AML-193 (cell line): ENCODE measurements at regions not wholly inside any gene's neighbourhood (a gene's known extent, or its start where the extent isn't known, plus 50 kb on each side); places are given as distances from the start of the nearest gene placed in this dataset.
"Not testable (repeated sequence)": the region's sequence is repeated elsewhere in the genome, so short reads cannot be mapped to it uniquely, and the experiment has no call there.

Experiments
- DNase-seq, 2 experiments: peaks; one replicate each; lab custom pipeline; 2025; lab: John Stamatoyannopoulos, UW

GRCh38 chr5:96483878-96484277, 50.8 kb upstream of the PCSK1 start:
- DNase-seq: peak; percentile 1 to 23

- no peak for DNase-seq
These were observed 54.8 kb upstream of the PCSK1 start for GRCh38 chr5:96487859-96488258.

DNA sequence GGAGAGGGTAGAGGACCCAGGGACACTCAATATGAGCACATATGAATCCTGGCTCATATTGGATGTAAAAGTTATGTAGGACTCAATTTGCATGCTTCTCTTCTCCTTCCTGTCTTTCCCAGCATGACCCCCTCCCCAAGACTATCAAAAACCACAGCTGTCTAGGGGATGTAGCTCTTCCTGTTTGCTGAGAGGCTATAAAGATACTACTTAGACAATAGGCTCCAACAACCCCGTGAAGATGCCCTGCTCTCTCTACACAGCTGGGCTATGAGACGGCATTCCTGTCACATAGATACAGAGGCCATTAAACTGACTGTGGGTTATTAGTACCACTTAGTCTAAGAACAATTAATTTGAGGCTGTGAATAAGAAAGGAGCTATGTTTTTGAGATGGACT, 56.5 kb upstream of the PCSK1 start:
- no peak for DNase-seq

DNA sequence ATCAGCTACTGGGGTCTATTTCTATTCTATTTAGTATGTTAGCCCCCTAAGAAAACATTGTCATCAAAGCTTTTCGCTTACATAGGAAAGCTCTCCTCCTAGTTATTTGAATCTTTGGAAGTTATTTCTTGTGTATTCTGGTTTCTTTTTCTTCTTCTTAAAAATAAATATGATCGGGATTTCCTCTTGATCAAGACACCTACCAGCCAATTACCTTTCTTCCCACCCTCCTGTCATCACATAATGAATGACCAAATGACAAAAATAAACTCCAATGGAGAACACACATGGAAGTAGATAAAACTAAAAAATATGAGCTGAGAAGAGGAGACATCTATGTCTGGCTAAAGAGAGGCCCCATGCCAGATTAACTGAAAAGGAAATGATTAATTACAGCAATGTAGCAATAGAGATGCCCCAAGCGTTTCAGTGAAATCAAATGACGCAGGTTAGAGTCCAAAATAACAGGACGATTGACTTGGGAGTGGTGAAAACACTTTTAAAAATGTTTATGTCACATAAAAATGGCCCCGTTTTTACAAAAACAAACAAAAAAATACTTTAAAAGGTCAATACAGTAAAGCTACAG, 59.5 kb upstream of the PCSK1 start:
- DNase-seq: no peak

DNA sequence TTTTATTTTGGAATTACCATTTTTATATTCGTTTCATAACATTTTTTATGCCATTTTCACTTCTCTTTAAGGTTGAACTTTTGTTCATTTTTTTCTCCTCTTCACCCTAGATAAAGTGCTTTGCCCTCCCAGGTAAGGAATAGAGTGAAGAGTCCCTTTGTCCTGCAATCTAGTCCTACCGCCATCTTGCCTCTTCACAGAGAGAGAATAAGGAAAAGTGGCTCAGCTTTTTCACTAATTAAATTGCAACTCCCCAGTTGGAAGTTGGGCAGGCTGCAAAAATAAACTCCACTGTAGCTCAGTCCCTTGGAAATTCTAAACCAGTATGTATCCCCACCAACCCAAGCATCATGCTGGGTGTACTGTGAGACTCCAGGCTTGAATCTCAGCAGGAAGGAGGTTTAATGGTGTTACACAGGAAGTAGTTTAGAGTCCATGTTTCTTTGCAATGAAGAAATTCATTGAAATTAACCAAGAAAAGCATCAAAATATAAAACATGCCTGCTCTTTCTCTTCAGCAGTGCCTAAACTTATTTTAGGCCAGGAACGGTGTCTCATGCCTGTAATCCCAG, 60.3 kb upstream of the PCSK1 start:
- DNase-seq: no peak

DNA sequence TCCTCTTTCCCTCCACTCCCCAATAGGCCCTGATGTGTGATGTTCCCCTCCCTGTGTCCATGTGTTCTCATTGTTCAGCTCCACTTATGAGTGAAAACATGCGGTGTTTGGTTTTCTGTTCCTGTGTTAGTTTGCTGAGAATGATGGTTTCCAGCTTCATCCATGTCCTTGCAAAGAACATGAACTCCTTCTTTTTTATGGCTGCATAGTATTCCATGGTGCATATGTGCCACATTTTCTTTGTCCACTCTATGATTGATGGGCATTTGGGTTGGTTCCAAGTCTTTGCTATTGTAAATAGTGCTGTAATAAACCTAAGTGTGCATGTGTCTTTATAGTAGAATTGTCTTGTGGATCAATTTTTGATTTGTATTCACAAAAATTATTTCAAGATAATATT, 62.4 kb upstream of the PCSK1 start:
- DNase-seq: not testable (repeated sequence)

- not testable (repeated sequence) for DNase-seq
These were observed 64.0 kb upstream of the PCSK1 start for GRCh38 chr5:96497027-96497426.

- no peak for DNase-seq
These were observed 66.8 kb upstream of the PCSK1 start for GRCh38 chr5:96499753-96500345.

GRCh38 chr5:96501991-96502646, 69.1 kb upstream of the PCSK1 start:
- DNase-seq: no peak

- DNase-seq: no peak
These were observed 70.6 kb upstream of the PCSK1 start for GRCh38 chr5:96503501-96504236.

GRCh38 chr5:96506376-96506775, 73.3 kb upstream of the PCSK1 start:
- DNase-seq: no peak

DNA sequence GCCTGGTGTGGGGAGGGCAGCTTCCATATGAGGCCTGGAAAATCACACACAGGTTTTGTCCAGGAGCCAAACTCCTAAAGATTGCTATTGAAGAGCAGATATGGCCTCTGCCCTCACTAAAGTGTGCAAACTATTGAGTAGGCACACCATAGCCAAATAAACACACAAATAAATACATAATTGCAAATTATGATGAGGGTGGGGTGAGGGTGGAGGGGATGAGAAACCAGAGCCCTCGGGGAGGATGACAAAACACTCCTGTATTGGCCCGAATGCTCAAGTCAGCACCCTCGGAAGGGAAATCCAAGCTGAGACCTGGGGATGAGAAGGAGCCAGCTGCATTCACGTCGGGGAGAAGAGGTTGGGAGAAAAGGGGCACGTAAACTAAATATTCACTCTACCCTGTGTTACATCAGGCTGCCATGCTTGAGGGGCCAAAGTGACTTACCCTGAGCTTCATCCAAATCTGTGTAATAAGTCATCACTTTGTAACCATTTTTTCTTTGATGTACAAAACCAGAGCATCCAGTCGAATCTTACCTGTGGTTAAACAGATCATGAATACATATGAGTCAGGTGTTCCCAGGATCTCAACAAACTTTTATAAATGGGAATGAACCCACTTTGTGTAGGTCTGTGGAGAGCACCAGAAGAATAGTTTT, 73.9 kb upstream of the PCSK1 start:
- DNase-seq: no peak

DNA sequence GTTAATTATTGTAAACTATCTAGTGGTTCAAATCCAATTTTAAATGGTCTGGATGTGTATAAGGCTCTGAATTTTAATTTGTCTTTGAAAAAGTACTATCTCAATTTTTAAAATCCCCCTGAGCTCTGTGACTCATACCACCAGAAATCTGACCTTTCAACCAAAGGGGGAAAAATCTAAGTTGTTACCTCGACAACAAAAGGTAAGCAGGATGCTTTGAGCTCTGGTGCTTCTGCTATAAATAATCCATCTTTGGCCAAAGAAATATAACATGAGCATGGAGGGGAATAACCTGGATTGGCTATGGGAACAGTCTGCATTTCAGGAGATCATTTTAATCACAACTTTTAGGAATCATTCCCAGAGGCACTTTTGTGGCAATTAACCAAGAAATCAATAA, 76.3 kb upstream of the PCSK1 start:
- DNase-seq: no peak

DNA sequence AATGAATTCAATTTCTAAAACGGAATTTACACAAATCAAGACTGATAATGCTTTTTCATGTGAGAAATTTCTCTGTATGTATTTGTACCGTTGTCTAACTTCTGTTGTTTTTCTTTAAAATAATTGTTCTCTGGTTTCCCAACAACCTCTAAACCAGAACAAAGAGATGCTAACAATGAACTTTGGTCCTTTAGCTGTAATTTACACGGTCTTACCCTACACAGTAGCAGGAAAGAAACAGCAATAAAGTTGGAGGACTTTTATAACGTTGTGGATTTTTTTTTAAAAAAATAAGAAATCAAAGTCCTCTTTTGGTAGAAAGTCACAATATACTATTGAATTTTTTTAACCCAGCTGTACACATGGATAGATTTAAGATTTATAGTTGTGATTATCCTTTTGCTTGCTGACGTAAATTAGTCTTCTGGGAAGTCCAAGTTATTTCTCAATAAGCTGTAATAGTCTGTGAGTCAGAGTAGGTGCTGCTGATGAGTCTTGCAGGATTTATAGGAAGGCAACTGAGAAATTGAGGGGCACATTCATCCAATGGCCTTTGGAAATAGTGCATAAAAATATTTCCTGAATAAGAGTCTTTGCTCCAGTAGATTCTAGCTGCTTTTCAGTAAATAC, 76.8 kb upstream of the PCSK1 start:
- no peak for DNase-seq

DNA sequence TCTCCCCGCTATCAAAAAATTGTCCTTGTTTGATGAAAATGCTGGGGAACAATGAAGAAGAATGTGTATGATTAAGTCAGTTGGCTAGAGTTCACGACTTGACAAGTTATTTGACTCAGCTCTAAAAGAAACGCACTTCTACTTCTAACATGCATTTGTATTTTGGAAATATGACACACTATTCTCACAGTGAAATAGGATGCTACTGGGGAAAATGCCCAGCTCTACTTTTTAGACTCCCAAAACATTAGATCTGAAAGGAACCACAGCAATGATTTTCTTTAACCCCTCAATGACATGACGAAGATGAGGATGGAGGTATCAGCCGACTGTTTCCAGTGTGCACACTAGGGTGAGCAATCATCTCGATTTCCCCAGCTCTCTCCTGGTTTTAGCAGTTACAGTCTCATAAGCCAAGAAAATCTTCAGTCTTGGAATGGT, 83.6 kb upstream of the PCSK1 start:
- DNase-seq: no peak

DNA sequence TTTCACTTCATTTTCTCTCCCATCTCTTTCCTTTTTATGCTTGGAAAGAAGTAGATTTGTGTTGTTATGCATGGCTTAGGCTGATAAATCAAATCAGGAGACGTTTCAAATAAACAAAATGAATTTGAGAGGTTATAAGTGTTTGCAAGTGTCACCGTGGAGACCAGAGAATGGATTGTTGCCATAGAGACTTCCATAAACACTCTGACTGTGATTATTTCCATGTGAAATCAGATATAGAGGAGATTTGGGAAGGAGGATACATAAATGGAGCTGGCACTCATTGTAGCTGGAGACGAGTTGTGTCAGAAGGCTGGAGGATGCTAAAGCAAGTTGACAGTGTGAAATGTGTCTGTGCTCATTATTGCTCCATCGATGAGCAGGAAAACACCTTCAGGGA, 84.2 kb upstream of the PCSK1 start:
- no peak for DNase-seq

GRCh38 chr5:96520345-96520744, 87.3 kb upstream of the PCSK1 start:
- DNase-seq: no peak

GRCh38 chr5:96522635-96523355, 89.7 kb upstream of the PCSK1 start:
- DNase-seq: no peak

DNA sequence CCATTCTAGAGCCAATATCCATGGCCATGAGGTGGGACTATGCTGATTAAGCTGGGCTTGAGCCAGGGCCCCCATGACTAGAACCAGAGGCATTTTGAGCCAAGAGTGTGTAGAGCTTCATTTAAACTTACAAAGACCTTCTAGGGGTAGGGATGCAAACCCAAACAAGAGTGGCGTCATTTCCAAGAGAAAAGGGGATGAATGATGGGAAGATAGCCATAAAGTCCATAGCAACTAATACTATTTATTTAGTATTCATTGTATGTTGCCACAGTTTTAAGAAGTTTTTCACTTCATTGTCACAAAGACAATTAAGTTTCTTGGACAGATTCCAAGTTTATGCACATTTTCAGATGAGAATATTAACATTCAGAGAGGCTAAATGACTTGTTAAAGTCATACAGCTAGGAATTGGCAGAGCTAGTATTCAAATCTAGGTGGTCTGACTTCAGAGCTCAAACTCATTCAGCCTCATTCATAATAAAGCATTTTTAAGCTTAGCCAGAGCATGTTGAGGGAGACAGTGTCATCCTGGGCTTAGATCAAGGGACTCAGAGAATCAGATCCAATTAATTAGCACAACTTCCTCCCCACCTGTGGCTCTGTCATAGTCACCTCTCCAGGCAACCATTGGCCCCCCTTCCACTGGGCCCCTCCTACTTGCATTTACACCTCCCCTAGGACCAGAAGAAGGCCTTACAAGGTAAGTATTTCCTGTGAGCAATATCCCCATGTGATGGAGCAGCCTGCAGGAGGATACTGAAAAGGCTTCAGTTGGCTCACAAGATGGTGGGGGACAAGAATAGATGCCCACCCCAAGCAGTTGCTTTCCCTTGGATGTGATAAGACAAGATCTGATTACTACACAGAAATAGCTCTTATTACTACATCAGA, 95.0 kb upstream of the PCSK1 start:
- DNase-seq: no peak
